ENCODE measurements at regions not wholly inside any gene's neighbourhood (a gene's known extent, or its start where the extent isn't known, plus 50 kb on each side); places are given as distances from the start of the nearest gene placed in this dataset.

GRCh38 chr1:215453440-215453839 lies 113.7 kb upstream of the KCTD3 start:
- Histone ChIP-seq H3K27ac (ENCODE audit: extremely low read depth, low read depth, low read length) (no peak overlapping the region), H3K36me3 (ENCODE audit: control insufficient read depth, insufficient read depth, low read length) (no peaks in the 10 kb centered on the region), H3K9me3 (replicated peaks; ENCODE audit: control insufficient read depth, insufficient read depth, low read depth, low read length) (no peaks in the 10 kb centered on the region), H3K4me2 (ENCODE audit: insufficient read depth, low read length) (no peak overlapping the region), H3K9me1 (ENCODE audit: control insufficient read depth, insufficient read depth, low read length) (no peaks in the 10 kb centered on the region), H3K4me3 (no peak overlapping the region), H2AFZ (ENCODE audit: low read depth, low read length) (no peak overlapping the region), H4K20me1 (replicated peaks; ENCODE audit: control insufficient read depth, insufficient read depth, low read length) (no peaks in the 10 kb centered on the region), H3K27me3 (ENCODE audit: control insufficient read depth in 2 of 2, insufficient read depth in 2 of 2, low read length in 2 of 2) (no peaks in the 10 kb centered on the region), H3K9ac (ENCODE audit: insufficient read depth in 1 of 2, low read depth in 2 of 2, low read length in 2 of 2) (no peak overlapping the region), H3K4me1 (replicated peaks in 1 of 2; ENCODE audit: control insufficient read depth in 2 of 2, insufficient read depth in 2 of 2, low read length in 2 of 2) (no peaks in the 10 kb centered on the region), H3K79me2 (ENCODE audit: control insufficient read depth, insufficient read depth, low read length) (no peaks in the 10 kb centered on the region)
- FAIRE-seq (no peak), DNase-seq (ENCODE audit: extremely low read depth in 1 of 4, low spot score in 3 of 4) (no peak), ATAC-seq (no peak)
- CTCF ChIA-PET (ENCODE audit: low intra/inter-chr PET ratio), result no interaction called here
- intact Hi-C loops (cut with micrococcal nuclease) (no loop called here), in situ Hi-C loops (cut with MboI) (no loop called here)
- TF ChIP-seq MLX (CRISPR knock-in tag; conservative IDR thresholded peaks at IDR 0.05), result no peak
- no peak for TF ChIP-seq ZNF133 (CRISPR knock-in tag; IDR thresholded peaks at IDR 0.05)
- TF ChIP-seq E2F4 (CRISPR knock-in tag; IDR thresholded peaks at IDR 0.05; ENCODE audit: low read depth), result no peak
- TF ChIP-seq FOXJ3 (CRISPR knock-in tag; IDR thresholded peaks at IDR 0.05), result no peak
- no peak for TF ChIP-seq PTTG1 (tag; IDR thresholded peaks at IDR 0.05; ENCODE audit: low read depth)
- no peak for TF ChIP-seq USF2 (CRISPR knock-in tag; IDR thresholded peaks at IDR 0.05)
- no peak for TF ChIP-seq ZNF589 (CRISPR knock-in tag; IDR thresholded peaks at IDR 0.05; ENCODE audit: low read depth)
- no peak for TF ChIP-seq UBTF (IDR thresholded peaks at IDR 0.05; ENCODE audit: borderline replicate concordance in 1 of 2, low read depth in 2 of 2, low read length in 2 of 2)
- no peak for TF ChIP-seq TCF15 (CRISPR knock-in tag; IDR thresholded peaks at IDR 0.05)
- no peak for TF ChIP-seq PHF21A (IDR thresholded peaks at IDR 0.05; ENCODE audit: borderline replicate concordance, low read depth)
- no peak for TF ChIP-seq SMARCE1 (IDR thresholded peaks at IDR 0.05)
- TF ChIP-seq GATAD2A (IDR thresholded peaks at IDR 0.05), result no peak
- no TSS peak for BruUV-seq (replicated peaks)
- POLR2A ChIA-PET, result no interaction called here
